OCI-LY3 (cell line): ENCODE measurements at regions not wholly inside any gene's neighbourhood (a gene's known extent, or its start where the extent isn't known, plus 50 kb on each side); places are given as distances from the start of the nearest gene placed in this dataset.

Source experiments
- CTCF ChIP-seq: fragments of 200-600, 300-600 bp; sonication (generic); IDR thresholded peaks from 2 replicates; pipeline ENCODE4 v1.5.1; 2014; ENCODE audit warnings: antibody characterized with exemption, low read length, low read depth
- EZH2phosphoT487 ChIP-seq: fragments of 200-600 bp; shearing (Covaris generic); IDR thresholded peaks from 2 replicates; pipeline ENCODE4 v1.6.1; 2018; ENCODE audit warnings: antibody characterized with exemption, mixed run types, low read depth

GRCh38 chr14:84894254-84894653 is 635.7 kb upstream of the FLRT2 start:
- TF ChIP-seq CTCF (no peak), EZH2phosphoT487 (no peak)
